ENCODE measurements at regions not wholly inside any gene's neighbourhood (a gene's known extent, or its start where the extent isn't known, plus 50 kb on each side); places are given as distances from the start of the nearest gene placed in this dataset.

- no CpG with 5 or more reads among the region's 2 CpGs for WGBS, 2 donors (ENCODE audit: extremely low coverage in 2 of 2, insufficient read length in 2 of 2, insufficient replicate concordance in 1 of 2)
- H3K4me2 ChIP-seq (ENCODE audit: insufficient read depth, low read length, poor library complexity, severe bottlenecking) = no peak overlapping the region
- no peaks in the 10 kb centered on the region for H3K79me1 ChIP-seq (ENCODE audit: low read depth, low read length)
- H3K4me3 ChIP-seq (ENCODE audit: low read length in 2 of 2) = no peak overlapping the region
- no peak overlapping the region for H3K23ac ChIP-seq (ENCODE audit: low read depth, low read length, poor library complexity)
- no peak overlapping the region for H2BK12ac ChIP-seq (ENCODE audit: low read length)
- no peak overlapping the region for H2AFZ ChIP-seq (ENCODE audit: low read length)
- no peak overlapping the region for H2BK5ac ChIP-seq (ENCODE audit: low read length)
- H3K9ac ChIP-seq (ENCODE audit: low read depth, low read length, poor library complexity) = no peak overlapping the region
- H3K27ac ChIP-seq (replicated peaks; ENCODE audit: low read length) = no peak overlapping the region
- no peak for DNase-seq (ENCODE audit: low spot score)
- no peak overlapping the region for H4K8ac ChIP-seq (ENCODE audit: low read depth, low read length)
- H3K27me3 ChIP-seq (ENCODE audit: control insufficient read depth in 3 of 3, insufficient read depth in 3 of 3, low read depth in 1 of 3, low read length in 3 of 3) = no peaks in the 10 kb centered on the region
- no peak overlapping the region for H3K4ac ChIP-seq (ENCODE audit: low read length)
- H3K18ac ChIP-seq (ENCODE audit: low read length) = no peak overlapping the region
- no peaks in the 10 kb centered on the region for H3K36me3 ChIP-seq (replicated peaks in 1 of 2; ENCODE audit: control insufficient read depth in 2 of 2, insufficient read depth in 2 of 2, low read length in 2 of 2)
- no peak overlapping the region for H2BK120ac ChIP-seq (ENCODE audit: low read depth, low read length)
- H4K91ac ChIP-seq (ENCODE audit: low read depth, low read length, poor library complexity) = no peak overlapping the region
- no peak overlapping the region for H2BK15ac ChIP-seq (ENCODE audit: low read length)
- no peaks in the 10 kb centered on the region for H3K9me3 ChIP-seq (replicated peaks in 1 of 2; ENCODE audit: control insufficient read depth in 2 of 2, insufficient read depth in 1 of 2, low read depth in 1 of 2, low read length in 2 of 2)
- H3K14ac ChIP-seq (ENCODE audit: low read length) = no peak overlapping the region
- no peaks in the 10 kb centered on the region for H3K4me1 ChIP-seq (ENCODE audit: control insufficient read depth in 2 of 2, insufficient read depth in 1 of 2, low read depth in 1 of 2, low read length in 2 of 2)
- H2AK5ac ChIP-seq (ENCODE audit: low read depth, low read length) = no peak overlapping the region
Observed at GRCh38 chr4:97104006-97104405, 1039.3 kb downstream of the STPG2 start.

GRCh38 chr4:97104666-97105065 lies 1038.6 kb downstream of the STPG2 start:
- Histone ChIP-seq H4K8ac (ENCODE audit: low read depth, low read length) (no peak overlapping the region), H3K23ac (ENCODE audit: low read depth, low read length, poor library complexity) (no peak overlapping the region), H3K36me3 (replicated peaks in 1 of 2; ENCODE audit: control insufficient read depth in 2 of 2, insufficient read depth in 2 of 2, low read length in 2 of 2) (no peaks in the 10 kb centered on the region), H2BK15ac (ENCODE audit: low read length) (no peak overlapping the region), H3K14ac (ENCODE audit: low read length) (no peak overlapping the region), H3K18ac (ENCODE audit: low read length) (no peak overlapping the region), H2AFZ (ENCODE audit: low read length) (no peak overlapping the region), H3K4me1 (ENCODE audit: control insufficient read depth in 2 of 2, insufficient read depth in 1 of 2, low read depth in 1 of 2, low read length in 2 of 2) (no peaks in the 10 kb centered on the region), H3K79me1 (ENCODE audit: low read depth, low read length) (no peaks in the 10 kb centered on the region), H3K27ac (replicated peaks; ENCODE audit: low read length) (no peak overlapping the region), H4K91ac (ENCODE audit: low read depth, low read length, poor library complexity) (no peak overlapping the region), H3K27me3 (ENCODE audit: control insufficient read depth in 3 of 3, insufficient read depth in 3 of 3, low read depth in 1 of 3, low read length in 3 of 3) (no peaks in the 10 kb centered on the region), H3K9ac (ENCODE audit: low read depth, low read length, poor library complexity) (no peak overlapping the region), H3K4me3 (ENCODE audit: low read length in 2 of 2) (no peak overlapping the region), H2BK5ac (ENCODE audit: low read length) (no peak overlapping the region), H2BK12ac (ENCODE audit: low read length) (no peak overlapping the region), H3K4me2 (ENCODE audit: insufficient read depth, low read length, poor library complexity, severe bottlenecking) (no peak overlapping the region), H2AK5ac (ENCODE audit: low read depth, low read length) (no peak overlapping the region), H3K9me3 (replicated peaks in 1 of 2; ENCODE audit: control insufficient read depth in 2 of 2, insufficient read depth in 1 of 2, low read depth in 1 of 2, low read length in 2 of 2) (no peaks in the 10 kb centered on the region), H3K4ac (ENCODE audit: low read length) (no peak overlapping the region), H2BK120ac (ENCODE audit: low read depth, low read length) (no peak overlapping the region)
- no CpG with 5 or more reads among the region's 3 CpGs for WGBS, 2 donors (ENCODE audit: extremely low coverage in 2 of 2, insufficient read length in 2 of 2, insufficient replicate concordance in 1 of 2)
- no peak for DNase-seq (ENCODE audit: low spot score)

GRCh38 chr4:97105347-97106099 lies 1037.8 kb downstream of the STPG2 start:
- no peak overlapping the region for H2AK5ac ChIP-seq (ENCODE audit: low read depth, low read length)
- H2AFZ ChIP-seq (ENCODE audit: low read length) = no peak overlapping the region
- no peak overlapping the region for H2BK12ac ChIP-seq (ENCODE audit: low read length)
- H3K4ac ChIP-seq (ENCODE audit: low read length) = no peak overlapping the region
- no peaks in the 10 kb centered on the region for H3K36me3 ChIP-seq (replicated peaks in 1 of 2; ENCODE audit: control insufficient read depth in 2 of 2, insufficient read depth in 2 of 2, low read length in 2 of 2)
- no peak overlapping the region for H3K14ac ChIP-seq (ENCODE audit: low read length)
- no peaks in the 10 kb centered on the region for H3K9me3 ChIP-seq (replicated peaks in 1 of 2; ENCODE audit: control insufficient read depth in 2 of 2, insufficient read depth in 1 of 2, low read depth in 1 of 2, low read length in 2 of 2)
- H3K18ac ChIP-seq (ENCODE audit: low read length) = no peak overlapping the region
- no peak overlapping the region for H2BK120ac ChIP-seq (ENCODE audit: low read depth, low read length)
- H3K9ac ChIP-seq (ENCODE audit: low read depth, low read length, poor library complexity) = no peak overlapping the region
- no peak for DNase-seq (ENCODE audit: low spot score)
- H2BK15ac ChIP-seq (ENCODE audit: low read length) = no peak overlapping the region
- H4K91ac ChIP-seq (ENCODE audit: low read depth, low read length, poor library complexity) = no peak overlapping the region
- no CpG with 5 or more reads among the region's 3 CpGs for WGBS, 2 donors (ENCODE audit: extremely low coverage in 2 of 2, insufficient read length in 2 of 2, insufficient replicate concordance in 1 of 2)
- no peak overlapping the region for H3K4me2 ChIP-seq (ENCODE audit: insufficient read depth, low read length, poor library complexity, severe bottlenecking)
- no peak overlapping the region for H4K8ac ChIP-seq (ENCODE audit: low read depth, low read length)
- no peak overlapping the region for H2BK5ac ChIP-seq (ENCODE audit: low read length)
- H3K4me3 ChIP-seq (ENCODE audit: low read length in 2 of 2) = no peak overlapping the region
- H3K4me1 ChIP-seq (ENCODE audit: control insufficient read depth in 2 of 2, insufficient read depth in 1 of 2, low read depth in 1 of 2, low read length in 2 of 2) = no peaks in the 10 kb centered on the region
- no peaks in the 10 kb centered on the region for H3K27me3 ChIP-seq (ENCODE audit: control insufficient read depth in 3 of 3, insufficient read depth in 3 of 3, low read depth in 1 of 3, low read length in 3 of 3)
- H3K23ac ChIP-seq (ENCODE audit: low read depth, low read length, poor library complexity) = no peak overlapping the region
- no peak overlapping the region for H3K27ac ChIP-seq (replicated peaks; ENCODE audit: low read length)
- H3K79me1 ChIP-seq (ENCODE audit: low read depth, low read length) = no peaks in the 10 kb centered on the region

GRCh38 chr4:97106161-97106560 lies 1037.1 kb downstream of the STPG2 start:
- Histone ChIP-seq H4K91ac (ENCODE audit: low read depth, low read length, poor library complexity) (no peak overlapping the region), H3K18ac (ENCODE audit: low read length) (no peak overlapping the region), H3K4me2 (ENCODE audit: insufficient read depth, low read length, poor library complexity, severe bottlenecking) (no peak overlapping the region), H4K8ac (ENCODE audit: low read depth, low read length) (no peak overlapping the region), H3K4me3 (ENCODE audit: low read length in 2 of 2) (no peak overlapping the region), H3K14ac (ENCODE audit: low read length) (no peak overlapping the region), H2BK15ac (ENCODE audit: low read length) (no peak overlapping the region), H3K23ac (ENCODE audit: low read depth, low read length, poor library complexity) (no peak overlapping the region), H3K4ac (ENCODE audit: low read length) (no peak overlapping the region), H3K9me3 (replicated peaks in 1 of 2; ENCODE audit: control insufficient read depth in 2 of 2, insufficient read depth in 1 of 2, low read depth in 1 of 2, low read length in 2 of 2) (no peaks in the 10 kb centered on the region), H3K9ac (ENCODE audit: low read depth, low read length, poor library complexity) (no peak overlapping the region), H2BK5ac (ENCODE audit: low read length) (no peak overlapping the region), H3K27ac (replicated peaks; ENCODE audit: low read length) (no peak overlapping the region), H2BK120ac (ENCODE audit: low read depth, low read length) (no peak overlapping the region), H2AK5ac (ENCODE audit: low read depth, low read length) (no peak overlapping the region), H3K36me3 (replicated peaks in 1 of 2; ENCODE audit: control insufficient read depth in 2 of 2, insufficient read depth in 2 of 2, low read length in 2 of 2) (no peaks in the 10 kb centered on the region), H3K27me3 (ENCODE audit: control insufficient read depth in 3 of 3, insufficient read depth in 3 of 3, low read depth in 1 of 3, low read length in 3 of 3) (no peaks in the 10 kb centered on the region), H3K79me1 (ENCODE audit: low read depth, low read length) (no peaks in the 10 kb centered on the region), H3K4me1 (ENCODE audit: control insufficient read depth in 2 of 2, insufficient read depth in 1 of 2, low read depth in 1 of 2, low read length in 2 of 2) (no peaks in the 10 kb centered on the region), H2AFZ (ENCODE audit: low read length) (no peak overlapping the region), H2BK12ac (ENCODE audit: low read length) (no peak overlapping the region)
- no peak for DNase-seq (ENCODE audit: low spot score)
